ENCODE measurements at regions not wholly inside any gene's neighbourhood (a gene's known extent, or its start where the extent isn't known, plus 50 kb on each side); places are given as distances from the start of the nearest gene placed in this dataset.

DNA sequence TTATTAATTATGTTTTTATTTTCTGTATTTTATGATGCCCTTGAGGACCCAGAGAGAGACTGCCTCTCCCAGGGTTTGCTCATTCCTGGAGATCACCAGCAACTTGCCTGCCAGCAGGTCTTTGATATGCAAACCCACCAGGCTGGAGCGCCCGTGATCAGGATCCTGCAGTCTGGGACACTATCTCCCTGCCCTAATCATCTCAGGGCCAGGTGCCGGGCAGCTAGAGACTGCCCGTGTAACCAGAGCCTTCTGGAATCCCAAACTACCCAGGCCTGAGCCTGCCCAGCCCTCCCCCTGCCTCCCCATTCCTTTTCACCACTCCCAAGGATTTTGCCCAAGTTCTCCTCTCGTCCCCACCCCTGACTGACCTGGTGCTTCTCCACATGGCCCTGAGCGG, 52.2 kb upstream of the B3GAT1 start:
- TF ChIP-seq L3MBTL2 (conservative IDR thresholded peaks at IDR 0.05) (no peak), ARNT (IDR thresholded peaks at IDR 0.05) (no peak), SP1 (IDR thresholded peaks at IDR 0.05) (no peak), SUZ12 (IDR thresholded peaks at IDR 0.05) (no peak), HDGF (IDR thresholded peaks at IDR 0.05; ENCODE audit: borderline replicate concordance) (no peak), FOXK2 (IDR thresholded peaks at IDR 0.05) (no peak), FOXM1 (IDR thresholded peaks at IDR 0.05; ENCODE audit: borderline replicate concordance) (no peak), BHLHE40 (IDR thresholded peaks at IDR 0.05; ENCODE audit: borderline replicate concordance) (no peak), FOXA1 (IDR thresholded peaks at IDR 0.05) (no peak)
